ENCODE measurements at regions not wholly inside any gene's neighbourhood (a gene's known extent, or its start where the extent isn't known, plus 50 kb on each side); places are given as distances from the start of the nearest gene placed in this dataset.
"Not testable (repeated sequence)": the region's sequence is repeated elsewhere in the genome, so short reads cannot be mapped to it uniquely, and the experiment has no call there.

DNA sequence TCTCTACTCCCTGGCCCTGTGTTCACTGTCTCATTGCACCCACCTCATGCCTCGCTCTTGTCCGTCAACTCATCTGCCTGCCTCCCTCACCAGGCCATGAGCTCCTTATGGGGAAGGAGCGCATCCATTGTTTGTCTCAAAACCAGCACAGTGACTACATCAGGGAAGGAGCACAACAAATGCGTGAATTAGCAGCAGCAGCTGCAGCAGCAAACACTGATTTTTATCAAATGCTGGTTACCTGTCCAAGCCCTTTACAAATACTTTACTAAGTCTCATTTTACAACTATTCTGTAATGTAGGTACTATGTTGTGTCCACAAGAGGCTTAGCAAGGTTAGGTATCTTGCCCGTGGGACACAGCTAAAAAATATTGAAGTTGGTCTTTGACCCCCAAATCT, 85.9 kb upstream of the PLET1 start:
- Histone ChIP-seq H3K27me3 (no peaks in the 10 kb centered on the region), H3K9me3 (no peaks in the 10 kb centered on the region), H3K27ac (no peak overlapping the region), H3K36me3 (no peaks in the 10 kb centered on the region), H3K4me1 (peaks cover 0 to 27% (median 8%) of the 10 kb centered on the region in 4 donors), H3K4me3 (no peak overlapping the region)
- in situ Hi-C loops (cut with MboI; ENCODE audit: low pct_ligation_motif_present in 1 of 4, low pct_unique_long_range_greater_than_20kb in 1 of 4, low sequenced_read_pairs in 3 of 4) (no loop called here), intact Hi-C loops (cut with DNase I; ENCODE audit: low total_unique reads) (no loop called here)
- WGBS, 2 donors (ENCODE audit: low coverage in 1 of 2) = 95 to 100% methylated on average over 1 to 5 of the region's 5 CpGs
- DNase-seq = no peak
- no peak for TF ChIP-seq POLR2A (IDR thresholded peaks at IDR 0.05)
- TF ChIP-seq, protein P1, sequence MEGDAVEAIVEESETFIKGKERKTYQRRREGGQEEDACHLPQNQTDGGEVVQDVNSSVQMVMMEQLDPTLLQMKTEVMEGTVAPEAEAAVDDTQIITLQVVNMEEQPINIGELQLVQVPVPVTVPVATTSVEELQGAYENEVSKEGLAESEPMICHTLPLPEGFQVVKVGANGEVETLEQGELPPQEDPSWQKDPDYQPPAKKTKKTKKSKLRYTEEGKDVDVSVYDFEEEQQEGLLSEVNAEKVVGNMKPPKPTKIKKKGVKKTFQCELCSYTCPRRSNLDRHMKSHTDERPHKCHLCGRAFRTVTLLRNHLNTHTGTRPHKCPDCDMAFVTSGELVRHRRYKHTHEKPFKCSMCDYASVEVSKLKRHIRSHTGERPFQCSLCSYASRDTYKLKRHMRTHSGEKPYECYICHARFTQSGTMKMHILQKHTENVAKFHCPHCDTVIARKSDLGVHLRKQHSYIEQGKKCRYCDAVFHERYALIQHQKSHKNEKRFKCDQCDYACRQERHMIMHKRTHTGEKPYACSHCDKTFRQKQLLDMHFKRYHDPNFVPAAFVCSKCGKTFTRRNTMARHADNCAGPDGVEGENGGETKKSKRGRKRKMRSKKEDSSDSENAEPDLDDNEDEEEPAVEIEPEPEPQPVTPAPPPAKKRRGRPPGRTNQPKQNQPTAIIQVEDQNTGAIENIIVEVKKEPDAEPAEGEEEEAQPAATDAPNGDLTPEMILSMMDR (IDR thresholded peaks at IDR 0.05) = no peak
- TF ChIP-seq POLR2AphosphoS5 (IDR thresholded peaks at IDR 0.05) = no peak
- TF ChIP-seq EP300 (IDR thresholded peaks at IDR 0.05; ENCODE audit: low read depth) = no peak

DNA sequence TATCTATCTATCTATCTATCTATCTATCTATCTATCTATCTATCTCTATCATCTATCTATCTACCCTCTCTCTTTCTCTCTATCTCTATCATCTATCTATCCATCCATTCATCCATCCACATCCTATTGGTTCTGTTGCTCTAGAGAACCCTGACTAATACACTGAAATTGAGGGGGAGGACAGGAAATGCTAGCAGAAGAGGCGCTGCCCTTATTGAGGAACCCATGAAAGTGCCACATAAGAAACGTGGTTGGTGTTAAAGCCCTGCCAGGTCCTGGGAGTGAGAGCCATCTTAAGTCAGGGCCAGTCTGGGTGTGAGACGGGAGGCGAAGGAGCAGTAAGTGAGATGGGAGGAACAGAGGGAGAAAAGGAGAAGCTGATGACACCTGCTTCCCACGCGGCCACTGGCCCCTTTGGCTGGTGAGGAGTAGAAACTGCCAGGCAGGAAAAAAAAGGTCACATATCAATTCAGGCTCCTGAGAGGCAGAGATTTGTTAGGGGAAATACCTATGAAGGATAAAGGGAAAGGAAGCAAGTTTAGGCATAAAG, 87.9 kb upstream of the PLET1 start:
- peaks cover 0 to 21% (median 4%) of the 10 kb centered on the region in 4 donors for H3K4me1 ChIP-seq
- H3K36me3 ChIP-seq = no peaks in the 10 kb centered on the region
- no peak overlapping the region for H3K27ac ChIP-seq
- DNase-seq = no peak
- intact Hi-C loops (cut with DNase I; ENCODE audit: low total_unique reads) (no loop called here), in situ Hi-C loops (cut with MboI; ENCODE audit: low pct_ligation_motif_present in 1 of 4, low pct_unique_long_range_greater_than_20kb in 1 of 4, low sequenced_read_pairs in 3 of 4) (no loop called here)
- no peaks in the 10 kb centered on the region for H3K27me3 ChIP-seq
- no peak for TF ChIP-seq POLR2AphosphoS5 (IDR thresholded peaks at IDR 0.05)
- no peak for TF ChIP-seq EP300 (IDR thresholded peaks at IDR 0.05; ENCODE audit: low read depth)
- TF ChIP-seq, protein P1 (IDR thresholded peaks at IDR 0.05) = no peak
- no peak for TF ChIP-seq POLR2A (IDR thresholded peaks at IDR 0.05)
- 78 to 93% methylated on average over 5 to 6 of the region's 6 CpGs for WGBS, 2 donors (ENCODE audit: low coverage in 1 of 2)
- H3K4me3 ChIP-seq = no peak overlapping the region
- H3K9me3 ChIP-seq = no peaks in the 10 kb centered on the region

DNA sequence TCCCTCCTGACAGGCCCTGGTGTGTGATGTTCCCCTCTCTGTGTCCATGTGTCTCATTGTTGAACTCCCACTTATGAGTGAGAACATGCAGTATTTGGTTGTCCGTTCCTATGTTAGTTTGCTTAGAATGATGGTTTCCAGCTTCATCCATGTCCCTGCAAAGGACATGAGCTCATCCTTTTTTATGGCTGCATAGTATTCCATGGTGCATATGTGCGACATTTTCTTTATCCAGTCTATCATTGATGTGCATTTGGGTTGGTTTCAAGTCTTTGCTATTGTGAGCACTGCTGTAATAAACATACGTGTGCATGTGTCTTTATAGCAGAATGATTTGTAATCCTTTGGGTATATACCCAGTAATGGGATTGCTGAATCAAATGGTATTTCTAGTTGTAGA, 90.8 kb upstream of the PLET1 start:
- H3K4me3 ChIP-seq; H3K9me3 ChIP-seq; H3K4me1 ChIP-seq; intact Hi-C loops (cut with DNase I; ENCODE audit: low total_unique reads); H3K27me3 ChIP-seq; DNase-seq; in situ Hi-C loops (cut with MboI; ENCODE audit: low pct_ligation_motif_present in 1 of 4, low pct_unique_long_range_greater_than_20kb in 1 of 4, low sequenced_read_pairs in 3 of 4); H3K36me3 ChIP-seq; H3K27ac ChIP-seq: not testable (repeated sequence)
- 85 to 95% methylated on average over 1 to 3 of the region's 3 CpGs for WGBS, 2 donors (ENCODE audit: low coverage in 1 of 2)

DNA sequence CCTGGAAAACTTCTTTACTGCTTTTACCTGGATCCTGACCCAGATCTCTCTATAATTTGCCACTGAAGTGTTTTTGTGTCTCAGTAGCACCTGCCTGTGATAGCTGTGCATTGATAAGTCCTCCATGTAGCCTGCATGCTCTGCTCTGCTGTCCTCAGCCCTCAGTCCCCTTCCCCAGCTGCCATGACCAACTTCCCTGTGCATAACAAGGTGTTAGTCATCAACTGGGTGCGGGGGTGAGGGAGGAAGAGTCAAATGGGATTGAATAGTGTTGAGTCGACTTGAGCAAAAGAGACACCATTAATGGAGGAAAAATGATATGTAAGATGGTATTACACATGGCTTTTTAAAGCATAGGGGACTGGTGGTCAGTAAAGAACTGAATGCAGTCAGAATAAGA, 92.2 kb upstream of the PLET1 start:
- H3K36me3 ChIP-seq = no peaks in the 10 kb centered on the region
- intact Hi-C loops (cut with DNase I; ENCODE audit: low total_unique reads) = no loop called here
- no peak overlapping the region for H3K4me3 ChIP-seq
- H3K27ac ChIP-seq = no peak overlapping the region
- H3K4me1 ChIP-seq = no peaks in the 10 kb centered on the region
- in situ Hi-C loops (cut with MboI; ENCODE audit: low pct_ligation_motif_present in 1 of 4, low pct_unique_long_range_greater_than_20kb in 1 of 4, low sequenced_read_pairs in 3 of 4) = no loop called here
- WGBS, 2 donors (ENCODE audit: low coverage in 1 of 2) = 45 to 81% methylated on average over 2 of the region's 2 CpGs
- no peak for DNase-seq
- H3K27me3 ChIP-seq = no peaks in the 10 kb centered on the region
- H3K9me3 ChIP-seq = no peaks in the 10 kb centered on the region
- TF ChIP-seq EP300 (IDR thresholded peaks at IDR 0.05; ENCODE audit: low read depth) (no peak), POLR2AphosphoS5 (IDR thresholded peaks at IDR 0.05) (no peak), POLR2A (IDR thresholded peaks at IDR 0.05) (no peak)
- TF ChIP-seq, protein P1 (IDR thresholded peaks at IDR 0.05) = no peak

DNA sequence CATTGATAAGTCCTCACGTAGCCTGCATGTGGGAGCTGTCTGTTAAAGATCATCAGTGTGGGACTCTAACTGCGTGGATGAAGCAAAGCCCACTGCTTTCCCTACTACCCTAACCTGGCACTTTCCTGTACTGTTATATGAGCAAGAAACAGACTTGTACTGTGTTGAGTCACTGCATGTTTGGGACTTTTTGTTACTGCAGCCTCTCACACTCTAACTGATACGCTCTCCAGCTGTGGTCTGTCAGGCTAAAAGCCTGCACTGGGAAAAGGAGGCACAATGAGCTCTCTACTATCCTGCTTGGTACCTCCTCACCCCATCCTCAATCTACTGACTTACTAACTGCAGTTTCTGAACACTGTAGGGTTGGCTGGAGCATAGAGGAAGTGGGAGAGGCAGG, 93.7 kb upstream of the PLET1 start:
- Histone ChIP-seq H3K27ac (no peak overlapping the region), H3K27me3 (no peaks in the 10 kb centered on the region), H3K36me3 (no peaks in the 10 kb centered on the region), H3K9me3 (no peaks in the 10 kb centered on the region), H3K4me1 (no peaks in the 10 kb centered on the region), H3K4me3 (no peak overlapping the region)
- DNase-seq = no peak
- TF ChIP-seq, protein P1 (IDR thresholded peaks at IDR 0.05) = no peak
- no peak for TF ChIP-seq POLR2A (IDR thresholded peaks at IDR 0.05)
- TF ChIP-seq POLR2AphosphoS5 (IDR thresholded peaks at IDR 0.05) = no peak
- TF ChIP-seq EP300 (IDR thresholded peaks at IDR 0.05; ENCODE audit: low read depth) = no peak
- in situ Hi-C loops (cut with MboI; ENCODE audit: low pct_ligation_motif_present in 1 of 4, low pct_unique_long_range_greater_than_20kb in 1 of 4, low sequenced_read_pairs in 3 of 4) = no loop called here
- 83% methylated on average over 3 of the region's 3 CpGs; no CpG with 5 or more reads in 1 of the 2 donors for WGBS, 2 donors (ENCODE audit: low coverage in 1 of 2)
- intact Hi-C loops (cut with DNase I; ENCODE audit: low total_unique reads) = no loop called here

Data from transverse colon (tissue), 4 donors.